ENCODE measurements at regions not wholly inside any gene's neighbourhood (a gene's known extent, or its start where the extent isn't known, plus 50 kb on each side); places are given as distances from the start of the nearest gene placed in this dataset.

DNA sequence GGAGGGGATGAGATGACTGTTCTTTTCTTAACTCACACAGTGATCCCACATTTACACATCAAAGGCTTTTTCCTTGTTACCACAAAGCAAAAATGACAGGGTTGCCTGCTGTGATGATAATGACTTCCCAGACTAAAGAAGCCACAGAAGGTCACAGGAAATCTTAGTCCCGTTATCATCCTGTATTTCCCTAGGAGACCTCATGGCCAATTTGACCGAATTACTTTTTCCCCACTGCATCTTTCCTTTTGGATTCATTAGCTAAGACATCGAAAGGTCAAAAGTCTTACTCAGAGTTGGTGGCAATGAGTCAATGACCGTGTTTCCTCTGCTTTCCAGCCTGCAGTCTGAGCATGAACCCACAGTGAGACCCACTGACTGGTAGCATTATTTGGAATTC lies 130.1 kb upstream of the INHBA start:
- no peak for DNase-seq (ENCODE audit: low read depth)

DNA sequence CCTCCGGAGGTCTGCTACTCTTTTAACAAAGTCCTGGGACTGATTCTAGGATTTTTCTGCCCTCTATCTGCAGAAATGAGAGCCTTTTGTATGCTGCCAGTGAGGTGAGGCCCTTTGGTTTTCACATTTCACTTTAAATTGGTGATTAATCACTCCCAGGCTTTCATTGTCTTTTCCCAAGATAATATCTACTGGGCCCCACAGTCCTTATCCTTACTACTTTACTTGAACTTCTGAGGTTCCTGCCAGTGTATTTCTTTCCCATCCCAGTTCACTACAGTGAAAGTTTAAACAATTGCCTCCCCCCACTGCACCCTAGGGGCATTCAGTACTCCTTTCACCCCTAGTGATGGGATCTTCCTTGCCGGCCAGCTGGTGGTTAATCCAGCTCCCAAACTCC lies 127.4 kb upstream of the INHBA start:
- no peak for DNase-seq (ENCODE audit: low read depth)

DNA sequence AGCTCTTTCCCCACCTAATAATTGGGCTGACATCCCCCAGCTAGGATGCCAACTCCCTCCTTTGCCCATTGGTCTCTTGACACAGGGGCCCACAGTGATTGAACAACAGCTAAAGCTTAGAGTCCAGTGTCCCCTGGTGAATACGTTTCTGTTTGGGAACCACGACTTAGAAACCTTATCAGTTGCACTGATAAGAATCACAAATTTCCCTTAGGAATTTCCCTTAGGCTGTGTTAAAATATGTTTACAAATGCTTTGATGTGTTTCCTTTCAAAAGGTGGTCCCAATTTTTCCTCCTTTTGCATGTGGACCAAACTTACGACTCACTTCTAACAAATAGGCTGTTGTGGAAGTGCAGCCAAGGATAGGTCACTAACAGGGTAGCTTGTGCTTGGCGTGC lies 126.0 kb upstream of the INHBA start:
- no peak for DNase-seq (ENCODE audit: low read depth)

DNA sequence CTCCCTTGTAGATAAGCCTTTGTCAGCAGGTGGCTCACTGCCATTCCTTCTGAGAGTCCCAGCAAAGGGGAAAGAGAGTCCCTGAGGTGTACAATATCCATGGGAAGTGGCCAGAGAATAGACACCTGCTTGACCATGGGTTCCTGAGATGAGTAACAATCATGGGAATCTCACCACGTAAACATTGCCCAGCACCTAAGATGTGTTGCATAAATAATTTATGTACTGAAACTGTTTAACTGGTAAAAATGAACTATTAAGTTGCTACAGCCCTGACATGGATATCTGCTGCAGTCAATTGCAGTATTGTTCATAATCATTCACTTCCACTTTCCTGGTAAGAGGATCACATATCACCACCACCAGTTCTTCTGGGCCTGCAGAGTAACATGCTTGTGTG lies 123.8 kb upstream of the INHBA start:
- no peak for DNase-seq (ENCODE audit: low read depth)

DNA sequence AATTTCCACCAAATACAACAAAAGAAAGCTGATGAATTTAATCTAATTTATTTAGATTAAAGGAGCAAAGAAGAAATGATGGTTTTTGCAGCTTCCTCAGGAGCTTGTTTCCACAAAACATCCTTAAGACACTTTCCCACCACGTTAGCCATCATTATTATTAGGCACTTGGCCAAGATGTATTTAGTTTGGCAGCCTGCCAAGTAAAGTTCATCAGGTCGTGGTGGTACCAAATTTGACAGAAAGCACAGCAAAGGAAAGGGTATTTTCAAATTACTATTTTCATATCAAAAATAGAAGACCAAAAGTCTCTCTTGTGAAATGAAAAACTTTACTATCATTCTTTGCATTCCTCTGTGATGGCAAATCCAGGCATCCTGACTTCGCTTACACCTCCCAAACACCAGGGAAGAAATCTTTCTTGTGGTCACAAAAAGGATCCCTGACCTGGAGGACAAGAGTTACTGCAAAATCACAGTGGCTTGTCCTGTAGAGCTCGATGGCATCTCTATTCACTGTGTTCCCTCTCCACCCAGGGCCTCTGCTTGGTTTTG lies 123.1 kb upstream of the INHBA start:
- DNase-seq (ENCODE audit: low read depth): no peak

DNA sequence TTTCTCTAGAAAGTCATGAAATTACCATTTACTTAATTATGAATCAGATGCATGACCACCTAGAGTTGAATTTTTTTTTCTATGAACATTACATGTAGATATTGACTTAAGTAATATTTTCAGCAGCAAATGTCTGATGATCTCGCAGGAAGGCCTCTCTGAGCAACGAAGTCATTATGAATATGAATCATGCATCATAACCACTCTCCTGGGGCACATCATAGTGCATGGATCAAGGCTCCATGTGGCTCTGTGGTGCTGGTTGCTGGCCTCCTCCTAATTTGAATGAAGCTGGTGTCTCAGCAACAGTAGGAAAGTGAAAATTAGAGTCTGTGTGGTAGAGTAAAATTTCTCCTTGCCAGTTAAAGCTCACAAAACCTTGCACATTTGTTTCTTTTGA lies 121.4 kb upstream of the INHBA start:
- no peak for DNase-seq (ENCODE audit: low read depth)

DNA sequence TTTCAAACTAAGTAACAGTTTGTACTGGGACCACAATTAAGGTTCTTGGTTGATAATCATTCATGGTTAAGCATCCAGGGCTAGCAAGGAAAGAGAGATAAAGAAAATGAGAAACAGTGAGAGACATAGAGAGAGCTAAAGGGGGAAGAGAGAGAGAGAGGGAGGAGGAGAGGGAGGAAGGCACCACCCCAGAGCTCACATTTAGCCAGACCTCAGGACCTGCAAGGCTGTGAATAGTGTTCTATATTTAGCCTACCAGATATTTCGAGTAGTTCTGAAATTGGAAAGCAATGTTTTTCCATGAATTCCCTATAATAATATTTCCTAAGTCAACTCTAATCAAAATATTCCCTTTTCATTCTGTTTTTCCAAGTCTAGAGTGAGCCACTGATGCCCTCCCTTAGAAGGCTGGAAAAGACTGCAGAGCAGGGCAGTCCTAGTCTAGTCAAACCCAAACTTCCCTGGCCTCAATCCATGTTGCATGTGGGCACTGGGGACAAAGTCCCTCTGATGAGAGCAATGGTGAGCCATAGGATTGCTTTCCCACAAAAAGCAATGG lies 119.4 kb upstream of the INHBA start:
- DNase-seq (ENCODE audit: low read depth): no peak

DNA sequence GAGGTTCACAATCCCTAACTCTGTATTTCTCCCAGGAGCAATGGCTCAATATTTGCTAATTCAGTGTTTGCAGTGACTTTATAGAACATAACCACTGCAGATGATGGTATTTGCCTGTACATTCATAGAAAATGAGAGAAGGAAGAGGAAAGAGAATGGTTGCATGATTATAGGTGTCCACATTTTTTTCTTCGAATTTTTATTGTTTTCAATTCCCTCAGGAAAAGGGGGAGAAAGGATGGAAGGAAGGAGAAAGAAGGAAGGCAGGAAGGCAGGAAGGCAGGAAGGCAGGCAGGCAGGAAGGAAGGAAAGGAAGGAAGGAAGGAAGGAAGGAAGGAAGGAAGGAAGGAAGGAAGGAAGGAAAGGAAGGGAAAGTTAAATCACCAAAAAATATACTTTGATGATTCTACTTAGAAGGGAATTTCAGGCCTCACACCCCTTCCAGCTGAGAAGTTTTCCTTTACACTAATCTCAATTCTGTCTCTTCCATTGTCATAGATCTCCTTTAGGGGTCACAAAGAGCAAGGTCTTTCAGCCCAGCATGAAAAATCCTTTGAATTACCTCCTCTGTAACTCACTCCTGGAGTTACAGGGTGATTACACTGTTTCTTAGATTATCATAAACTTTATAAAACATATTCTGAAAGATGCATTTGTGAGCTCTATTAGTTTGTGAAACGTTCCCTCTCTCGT lies 118.8 kb upstream of the INHBA start:
- DNase-seq (ENCODE audit: low read depth): no peak

DNA sequence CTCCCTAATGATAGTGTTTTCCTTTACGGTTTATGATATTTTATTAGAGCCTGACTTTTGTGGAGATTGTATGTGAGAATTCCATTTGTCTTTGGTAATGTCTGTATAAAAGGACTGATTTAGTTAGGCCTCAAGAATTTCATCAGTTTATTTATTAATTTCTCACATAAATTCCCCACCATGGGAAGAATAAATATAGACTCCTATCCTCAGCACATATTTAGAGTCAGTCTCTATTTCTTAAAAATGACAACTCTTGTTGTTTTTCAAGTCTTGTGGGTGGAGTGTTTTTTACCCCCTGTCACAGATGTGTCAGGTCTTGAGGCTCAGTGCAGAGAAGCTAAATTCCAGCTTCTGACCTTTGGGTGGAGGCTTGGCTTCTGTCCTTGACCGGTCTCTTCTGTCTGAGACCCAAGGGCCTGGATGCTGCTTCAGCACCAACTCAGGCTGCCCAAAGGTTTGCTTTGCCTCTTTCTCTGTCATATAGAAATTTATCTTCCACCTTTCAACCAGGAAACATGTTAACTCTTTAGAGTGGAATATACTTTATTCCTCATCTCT lies 117.3 kb upstream of the INHBA start:
- no peak for DNase-seq (ENCODE audit: low read depth)

DNA sequence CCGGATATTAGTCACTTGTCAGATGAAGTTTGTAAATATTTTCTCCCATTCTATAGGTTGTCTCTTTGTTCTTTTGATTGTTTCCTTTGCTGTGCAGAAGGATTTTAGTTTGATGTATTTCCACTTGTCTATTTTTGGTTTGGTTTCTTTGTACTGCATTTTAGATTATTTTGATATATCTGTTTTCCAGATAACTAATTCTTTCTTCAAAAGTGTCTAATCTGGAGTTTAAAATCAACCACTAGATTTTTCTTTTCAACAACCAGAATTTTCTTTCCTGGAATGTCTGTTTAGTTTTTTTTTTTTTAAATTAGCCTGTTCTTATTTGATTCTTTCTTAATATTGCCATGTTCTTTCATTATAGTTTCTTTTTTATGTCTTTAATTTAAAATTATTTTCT lies 116.8 kb upstream of the INHBA start:
- DNase-seq (ENCODE audit: low read depth): no peak

DNA sequence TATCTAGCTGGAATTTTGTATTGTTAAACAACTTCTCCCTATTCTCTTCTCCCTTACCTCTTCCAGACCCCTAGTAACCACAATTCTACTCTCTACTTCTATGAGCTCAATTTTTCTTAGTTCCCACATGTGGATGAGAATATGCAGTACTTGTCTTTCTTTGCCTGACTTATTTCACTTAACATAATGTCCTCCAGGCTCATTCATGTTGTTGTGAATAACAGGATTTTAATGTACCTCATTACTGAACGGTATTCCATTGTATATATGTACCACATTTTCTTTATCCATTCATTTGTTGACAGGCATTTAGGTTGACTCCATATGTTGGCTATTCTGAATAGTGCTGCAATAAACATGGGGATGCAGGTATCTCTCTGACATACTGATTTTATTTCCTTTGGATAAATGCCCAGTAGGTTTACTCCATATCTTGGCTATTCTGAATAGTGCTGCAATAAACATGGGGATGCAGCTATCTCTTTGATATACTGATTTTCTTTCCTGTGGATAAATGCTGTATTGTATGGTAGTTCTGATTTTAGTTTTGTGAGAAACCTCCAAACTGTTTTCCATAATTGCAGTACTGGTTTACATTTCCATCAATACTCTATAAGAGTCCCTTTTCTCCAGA lies 116.0 kb upstream of the INHBA start:
- DNase-seq (ENCODE audit: low read depth): no peak

DNA sequence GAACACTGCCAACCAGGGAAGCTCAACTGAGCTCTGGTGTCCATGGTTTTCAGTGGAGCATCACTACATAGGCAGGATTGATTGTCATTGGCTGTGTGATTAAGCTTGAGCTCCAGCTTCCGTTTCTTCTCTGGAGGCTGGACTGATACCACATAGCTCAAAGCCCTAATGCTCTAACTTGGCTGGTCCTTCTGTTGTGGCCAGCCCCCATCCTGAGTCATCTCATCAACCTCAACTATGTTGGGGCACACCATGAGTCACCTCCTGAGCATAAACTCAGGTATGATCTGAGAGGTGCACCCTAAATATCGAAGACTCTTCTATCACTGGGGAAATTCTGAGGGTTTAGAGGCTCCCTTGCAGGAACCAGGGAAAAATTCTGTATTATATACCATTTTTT lies 114.5 kb upstream of the INHBA start:
- DNase-seq (ENCODE audit: low read depth): peak; percentile 65

DNA sequence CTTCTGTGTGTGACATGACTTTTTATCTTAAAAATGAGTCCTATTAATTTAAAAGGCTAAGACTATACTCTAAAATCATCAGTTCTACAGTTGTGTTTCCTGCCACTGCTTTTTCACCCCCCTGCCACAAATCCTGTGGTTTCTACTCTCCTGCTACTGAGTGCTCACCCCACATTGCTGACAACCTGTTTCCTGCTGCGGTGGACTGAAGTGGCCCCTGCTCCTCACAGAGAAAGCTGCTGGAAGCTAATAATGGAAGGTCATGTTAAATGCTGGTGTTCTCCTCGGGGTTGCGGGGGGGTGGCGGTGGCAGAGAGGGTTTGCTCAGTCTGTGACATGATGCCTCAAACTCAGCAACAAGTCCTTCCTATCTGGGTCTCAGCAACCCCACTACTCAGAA lies 113.2 kb upstream of the INHBA start:
- DNase-seq (ENCODE audit: low read depth): no peak

DNA sequence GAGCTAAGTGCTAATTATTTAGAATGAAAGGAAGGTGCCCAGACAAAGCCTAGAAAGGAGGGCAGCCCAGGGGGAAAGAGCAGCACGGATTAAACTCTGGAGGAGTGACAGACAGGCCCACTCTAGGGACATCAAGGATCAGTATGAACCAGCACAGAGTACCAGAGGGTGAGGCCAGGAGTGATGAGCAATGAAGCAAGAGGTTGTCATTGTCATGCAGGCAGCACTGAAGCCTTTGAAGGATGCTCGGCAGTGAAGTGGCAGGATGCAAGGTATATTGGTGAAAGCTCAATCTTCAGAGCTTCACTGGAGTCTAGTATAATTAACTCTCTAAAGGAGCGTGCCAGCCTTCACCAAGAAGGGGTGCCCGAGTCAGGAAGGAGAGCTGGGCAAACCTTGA lies 112.0 kb upstream of the INHBA start:
- no peak for DNase-seq (ENCODE audit: low read depth)

DNA sequence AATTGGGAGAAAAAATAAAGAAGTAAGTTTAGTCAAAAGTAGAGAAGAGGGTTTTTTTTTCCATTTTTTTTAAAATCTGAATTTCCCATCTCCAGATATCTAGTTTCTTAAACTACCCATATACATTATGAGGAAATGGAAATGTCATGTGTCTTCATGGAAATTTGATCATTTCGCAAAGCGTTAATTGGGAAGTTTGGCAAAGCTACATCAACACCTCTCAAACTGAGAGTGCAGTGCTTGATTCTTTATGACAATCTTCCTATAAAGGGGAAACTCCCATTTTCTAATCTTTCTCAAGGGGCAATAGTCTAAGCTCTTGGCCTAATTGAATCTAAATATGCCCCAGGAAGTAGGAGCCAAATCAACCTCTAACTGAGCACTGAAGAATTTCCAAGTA lies 110.4 kb upstream of the INHBA start:
- DNase-seq (ENCODE audit: low read depth): no peak

DNA sequence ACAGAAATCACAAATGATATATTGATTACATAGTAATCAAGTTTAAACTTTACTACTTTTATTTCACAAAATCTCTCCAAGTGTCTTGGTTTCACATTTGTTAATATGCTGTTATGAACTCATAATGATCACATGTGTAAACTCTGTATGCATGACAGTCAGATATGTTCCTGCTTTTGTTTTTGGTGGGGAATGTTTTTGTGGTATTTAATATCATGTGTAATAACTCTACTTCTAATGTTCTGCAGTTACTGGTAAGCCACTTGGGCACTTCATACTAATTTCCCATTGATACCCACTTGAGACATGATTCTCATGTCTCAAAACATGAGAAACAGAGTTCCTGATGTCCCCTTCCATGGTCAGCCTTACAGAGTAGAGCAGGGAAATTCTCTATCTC lies 109.1 kb upstream of the INHBA start:
- DNase-seq (ENCODE audit: low read depth): no peak

DNA sequence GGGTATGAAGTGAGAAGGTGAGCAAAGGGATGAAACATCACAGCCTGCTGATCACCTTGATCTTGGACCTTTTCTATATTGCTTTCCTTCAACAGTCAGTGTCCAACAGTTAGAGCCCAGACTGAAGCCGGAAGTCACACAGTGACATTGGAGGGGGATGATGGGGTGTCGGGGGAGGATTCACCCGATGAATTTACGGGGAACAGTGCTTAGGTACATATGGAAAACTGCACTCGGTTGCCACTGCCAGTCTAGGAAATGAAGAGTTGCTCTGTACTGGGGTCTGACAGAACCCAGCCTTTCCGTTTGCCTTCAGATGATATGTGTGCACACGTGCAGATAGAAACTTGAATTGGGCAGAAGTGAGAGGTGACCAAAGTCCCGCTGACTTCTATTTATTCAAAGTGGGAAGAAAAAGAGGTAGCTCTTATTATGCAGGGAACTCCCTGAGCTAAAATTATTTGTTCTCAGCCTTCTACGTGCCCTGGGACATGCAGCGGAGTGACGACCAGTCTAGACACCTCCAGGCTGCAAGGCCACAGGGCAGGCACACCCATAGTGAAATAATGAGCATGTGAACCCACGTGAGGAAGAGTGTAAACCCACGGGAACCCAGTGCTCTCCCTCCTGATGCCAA lies 107.2 kb upstream of the INHBA start:
- DNase-seq (ENCODE audit: low read depth): no peak

DNA sequence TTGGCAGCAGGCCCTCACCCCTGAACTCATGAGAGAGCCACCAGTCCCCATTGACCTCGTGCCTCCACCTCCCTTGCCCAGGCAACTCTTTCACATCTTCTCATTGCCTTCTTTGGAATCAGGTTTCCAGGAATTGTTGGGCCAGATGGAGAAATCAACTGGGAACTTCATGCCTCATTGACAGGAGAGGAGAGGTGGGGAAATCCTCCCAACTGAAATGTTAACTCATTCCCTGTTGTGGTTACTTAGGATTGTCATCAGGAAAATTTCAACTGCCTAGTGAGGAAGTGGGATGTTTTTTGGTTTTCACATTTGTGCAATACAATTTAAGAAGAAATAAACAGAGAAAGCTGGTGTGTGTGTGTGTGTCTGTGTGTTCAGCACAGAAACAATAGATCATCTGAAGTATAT lies 106.6 kb upstream of the INHBA start:
- peak; percentile 97 for DNase-seq (ENCODE audit: low read depth)

DNA sequence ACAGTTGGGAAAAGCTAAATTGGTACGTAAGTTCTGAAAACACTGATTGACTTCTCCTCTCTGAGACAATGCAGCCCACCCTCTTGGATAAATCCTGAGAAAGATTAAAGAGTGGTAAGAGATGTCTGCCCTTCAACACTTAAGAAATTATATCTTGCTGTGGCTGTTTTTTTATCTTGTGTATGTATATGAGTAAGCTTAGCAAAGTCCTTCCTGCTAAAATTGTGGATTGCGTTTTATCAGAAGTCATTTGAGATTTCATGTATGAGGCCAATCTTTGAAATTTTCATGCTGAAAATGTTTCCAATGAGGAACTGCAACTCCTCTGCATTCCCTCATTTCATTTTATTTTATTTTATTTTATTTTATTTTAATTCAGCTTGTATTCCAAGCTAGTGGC lies 106.2 kb upstream of the INHBA start:
- DNase-seq (ENCODE audit: low read depth): peak; percentile 19

DNA sequence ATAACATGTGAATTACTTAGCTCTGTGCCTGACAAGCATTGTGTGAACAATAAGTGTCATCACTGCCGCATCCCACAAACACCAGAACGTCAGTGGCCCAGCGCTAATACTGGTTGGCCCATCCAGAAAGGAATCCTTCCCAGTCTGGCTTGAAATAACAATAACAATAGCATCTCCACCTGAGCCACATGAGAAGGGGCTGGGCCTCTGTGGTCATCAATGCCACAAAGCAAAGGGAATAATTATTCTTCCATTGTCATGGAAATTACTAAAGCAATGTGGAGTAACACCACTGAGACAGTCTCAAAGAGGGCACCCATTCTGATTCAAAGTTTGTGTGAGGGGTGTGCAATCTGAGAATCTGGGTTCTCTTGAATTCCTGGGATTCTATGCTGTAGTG lies 105.7 kb upstream of the INHBA start:
- peak; percentile 57 for DNase-seq (ENCODE audit: low read depth)

DNA sequence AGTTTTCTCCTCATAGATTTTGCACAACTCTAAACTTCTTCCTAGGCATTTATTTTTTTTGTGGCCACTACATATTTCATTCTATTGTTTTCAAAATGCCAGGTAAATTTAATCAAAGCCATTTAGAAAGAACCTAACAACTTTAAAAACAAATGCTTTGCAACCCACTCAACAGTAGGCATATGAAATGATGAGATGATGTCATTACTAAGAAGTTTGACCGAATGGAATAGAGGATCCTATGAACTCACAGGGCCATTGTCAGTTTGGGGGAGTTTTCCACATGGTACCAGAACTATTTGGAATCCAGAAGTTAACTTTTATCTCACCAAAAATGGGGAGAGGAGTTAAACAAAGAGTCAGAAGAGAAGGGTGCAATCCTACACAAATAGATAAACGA lies 100.7 kb upstream of the INHBA start:
- no peak for DNase-seq (ENCODE audit: low read depth)

DNA sequence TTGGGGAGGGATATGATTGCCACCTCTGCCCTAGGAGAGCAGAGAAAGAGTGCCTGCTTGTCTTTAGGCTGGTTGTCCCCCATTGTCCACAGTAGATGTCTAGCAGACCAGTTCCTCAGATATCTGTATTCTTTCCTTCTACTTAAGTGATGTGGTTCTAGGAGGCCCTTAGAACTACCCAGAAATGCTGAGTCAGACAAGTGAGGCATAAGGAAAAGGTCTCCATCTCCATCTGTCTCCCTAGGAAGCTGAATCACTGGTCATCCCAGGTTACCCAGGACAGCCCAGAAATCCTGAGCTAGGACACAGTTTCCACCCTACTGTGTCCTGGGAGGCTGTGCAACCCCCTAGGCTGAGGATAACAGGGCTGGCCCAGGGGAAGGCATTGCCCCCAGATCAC lies 93.4 kb upstream of the INHBA start:
- peak; percentile 45 for DNase-seq (ENCODE audit: low read depth)

All from renal cortical epithelial cell (primary cell).